ENCODE measurements at regions not wholly inside any gene's neighbourhood (a gene's known extent, or its start where the extent isn't known, plus 50 kb on each side); places are given as distances from the start of the nearest gene placed in this dataset.

- TF ChIP-seq CTCF (IDR thresholded peaks at IDR 0.05) (no peak), EZH2 (IDR thresholded peaks at IDR 0.05) (no peak)
Measured at GRCh38 chr11:109326781-109327180, 95.2 kb upstream of the C11orf87 start.

Data from neural progenitor cell (in vitro differentiated cells).